OCI-LY7 (cell line): ENCODE measurements at regions not wholly inside any gene's neighbourhood (a gene's known extent, or its start where the extent isn't known, plus 50 kb on each side); places are given as distances from the start of the nearest gene placed in this dataset.

Experiments
- CTCF ChIP-seq: fragments of 200-600 bp; sonication (generic); conservative IDR thresholded peaks from 2 replicates; pipeline ENCODE4 v1.5.1; 2014; ENCODE audit warnings: mild to moderate bottlenecking, antibody characterized with exemption, low read length, moderate library complexity, mixed read lengths
- EZH2phosphoT487 ChIP-seq: fragments of 200-600 bp; sonication (generic); IDR thresholded peaks from 2 replicates; pipeline ENCODE4 v1.6.1; 2018; ENCODE audit warnings: low read depth, borderline replicate concordance, mild to moderate bottlenecking, mixed run types, antibody characterized with exemption, low read length, moderate library complexity, mixed read lengths

DNA sequence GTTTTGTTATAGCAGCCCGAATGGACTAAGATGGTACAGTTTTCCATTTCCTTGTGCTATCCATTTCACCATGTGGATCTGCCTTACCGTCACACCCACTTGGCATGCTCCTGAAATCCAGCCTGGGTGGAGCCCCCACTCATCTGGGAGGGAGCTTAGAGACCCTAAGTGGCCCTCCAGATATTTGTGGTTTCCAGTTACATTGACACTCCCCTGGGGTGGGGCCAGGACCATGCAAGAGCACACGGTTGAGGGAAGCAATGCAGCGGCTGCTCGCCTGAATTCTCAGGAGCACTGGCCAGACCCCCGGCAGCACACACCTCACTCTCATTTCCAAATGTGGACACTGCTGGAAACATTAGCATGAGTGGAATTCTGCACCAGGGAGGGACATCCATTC, 231.1 kb downstream of the UTP18 start:
- TF ChIP-seq CTCF = no peak
- no peak for TF ChIP-seq EZH2phosphoT487
